GM18505 (cell line): ENCODE measurements at regions not wholly inside any gene's neighbourhood (a gene's known extent, or its start where the extent isn't known, plus 50 kb on each side); places are given as distances from the start of the nearest gene placed in this dataset.

Source experiments
- ATAC-seq: cut with Tn5 transposase; IDR thresholded peaks from one replicate; pipeline ENCODE4 v1.9.1; 2021; ENCODE audit not compliant: unreplicated experiment
- POLR2A ChIP-seq: IDR thresholded peaks from 4 replicates; pipeline ENCODE4 v1.6.1; 2011; ENCODE audit warnings: borderline replicate concordance; ENCODE audit not compliant: insufficient read depth, insufficient read length; ENCODE audit errors: extremely low read depth

DNA sequence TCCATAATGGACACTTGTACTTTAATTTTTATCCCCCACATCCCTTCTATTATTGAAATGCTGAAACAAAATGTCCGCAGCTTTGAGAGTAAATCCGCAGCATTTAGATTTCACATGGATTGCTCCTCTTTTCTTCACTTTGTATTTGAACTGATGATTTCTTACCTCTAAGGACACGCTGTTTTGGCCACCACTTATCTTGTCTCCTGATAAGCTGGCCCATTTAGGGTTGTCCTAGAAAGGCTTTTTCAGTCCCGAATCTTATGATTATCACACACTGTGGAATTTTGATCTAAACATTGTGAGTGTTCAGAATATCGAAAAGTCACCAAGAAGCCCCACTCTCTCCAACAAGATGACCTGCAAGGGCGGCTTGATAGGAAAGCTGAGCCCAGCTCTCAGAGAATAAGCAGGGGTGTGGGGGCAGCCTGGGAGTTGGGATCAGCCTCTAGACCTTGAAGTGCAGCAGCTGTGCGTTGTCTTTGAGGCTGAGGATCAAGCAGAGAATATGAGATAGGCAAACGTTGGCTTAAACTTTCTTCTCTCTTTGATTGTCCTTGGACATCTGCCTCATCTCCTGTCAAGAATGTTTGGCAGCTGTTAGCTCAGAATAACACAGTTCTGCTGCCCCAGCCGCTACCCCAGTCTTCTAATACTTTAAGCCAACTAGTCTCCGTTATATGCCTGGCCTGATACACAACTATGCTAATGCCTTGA lies 399.7 kb upstream of the NR2F2 start:
- no peak for ATAC-seq

DNA sequence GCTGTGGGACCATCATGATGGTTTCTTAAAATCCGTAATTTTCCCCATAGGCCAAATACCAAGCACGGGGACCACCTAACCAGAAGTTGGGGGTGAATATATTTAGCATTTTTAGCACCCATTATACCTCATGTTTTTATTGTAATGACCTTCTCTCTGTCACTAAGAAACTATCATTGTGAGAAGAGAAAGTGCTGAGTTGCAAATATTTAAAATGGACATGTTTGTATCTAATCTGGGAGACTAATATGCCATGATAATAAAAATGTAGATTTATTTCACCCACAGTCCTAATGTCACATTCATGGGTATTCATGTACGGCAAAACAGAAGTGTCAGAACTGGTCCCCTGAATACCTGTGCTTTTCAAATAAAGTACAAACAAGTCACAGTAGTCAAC lies 398.9 kb upstream of the NR2F2 start:
- TF ChIP-seq POLR2A = no peak
- no peak for ATAC-seq

More for the DNA sequence above, 399.7 kb upstream of the NR2F2 start:
- TF ChIP-seq POLR2A = no peak

DNA sequence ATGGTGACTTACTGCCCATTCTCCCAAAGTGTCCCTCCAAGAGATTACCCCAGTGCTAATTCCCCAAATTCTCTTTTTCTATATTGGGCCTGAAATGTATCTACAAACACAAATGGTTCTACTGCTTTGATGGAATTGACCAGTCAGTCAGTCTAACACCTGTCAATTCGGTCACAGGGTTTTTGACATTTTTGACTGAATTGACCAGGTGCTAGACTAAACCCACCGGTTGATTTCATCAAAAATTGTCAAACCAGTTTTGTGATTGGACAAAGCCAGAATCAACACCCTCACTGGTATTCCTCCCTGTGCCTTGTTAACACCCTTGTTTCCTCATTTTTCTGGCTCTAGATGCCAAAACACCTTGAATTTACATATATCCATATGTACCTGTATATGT lies 398.4 kb upstream of the NR2F2 start:
- TF ChIP-seq POLR2A = no peak
- ATAC-seq = no peak

DNA sequence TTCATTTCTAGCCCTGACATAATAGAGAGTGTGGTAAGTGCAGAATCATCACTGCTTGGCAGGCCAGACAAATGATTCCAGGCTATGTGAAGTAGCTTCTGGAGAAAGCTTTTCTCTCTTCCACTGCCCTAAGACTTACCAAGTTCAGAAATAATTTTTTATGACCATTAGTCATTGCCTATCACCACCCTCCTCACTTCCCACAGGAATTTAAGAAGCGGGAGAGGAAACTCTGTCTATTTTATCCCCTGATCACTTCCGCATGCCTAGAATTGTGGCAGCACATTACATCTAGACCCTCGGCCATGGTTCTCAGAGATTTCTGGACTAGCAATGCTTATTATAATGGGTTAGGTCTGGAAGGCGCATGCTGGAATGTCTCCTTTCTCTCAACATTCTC lies 397.8 kb upstream of the NR2F2 start:
- no peak for ATAC-seq
- TF ChIP-seq POLR2A = no peak

DNA sequence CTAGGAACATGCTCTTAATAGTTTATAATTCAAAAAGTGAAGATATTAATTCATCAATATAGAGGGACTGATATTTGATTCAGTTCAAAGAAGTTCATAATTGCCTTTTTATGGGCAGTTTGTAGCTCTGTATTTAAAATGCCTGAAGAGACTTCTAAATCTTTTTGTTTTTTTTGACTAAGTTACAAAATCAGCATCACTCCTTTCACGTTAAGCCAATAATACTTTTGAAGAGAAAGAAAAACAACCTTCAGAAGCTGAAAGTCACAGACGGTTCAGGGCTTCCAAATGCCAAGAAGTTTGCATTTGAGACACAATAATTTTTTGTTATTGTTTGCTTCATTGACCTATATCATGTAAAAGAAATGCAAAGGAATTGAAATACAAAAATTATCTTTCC lies 394.6 kb upstream of the NR2F2 start:
- TF ChIP-seq POLR2A = no peak
- ATAC-seq = no peak

DNA sequence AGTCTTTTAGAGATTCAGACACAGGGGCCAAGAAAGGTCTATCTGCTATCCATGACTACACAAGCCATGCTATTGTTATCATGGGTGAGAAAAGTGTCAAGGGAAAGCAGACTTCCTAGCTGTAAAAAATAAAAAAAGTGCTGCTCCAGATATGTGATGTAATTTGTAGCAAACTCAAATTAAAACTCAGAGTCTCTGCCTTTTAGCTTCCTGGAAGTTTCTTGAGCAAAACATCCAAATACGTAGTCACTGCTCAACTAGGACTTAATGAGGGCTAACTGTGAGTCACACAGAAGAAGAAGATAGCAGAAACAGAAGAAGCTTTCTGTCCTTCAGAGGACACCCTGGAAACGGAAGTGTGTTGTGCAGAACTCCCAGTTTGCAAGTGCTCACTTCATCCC lies 393.4 kb upstream of the NR2F2 start:
- TF ChIP-seq POLR2A = no peak
- ATAC-seq = no peak

DNA sequence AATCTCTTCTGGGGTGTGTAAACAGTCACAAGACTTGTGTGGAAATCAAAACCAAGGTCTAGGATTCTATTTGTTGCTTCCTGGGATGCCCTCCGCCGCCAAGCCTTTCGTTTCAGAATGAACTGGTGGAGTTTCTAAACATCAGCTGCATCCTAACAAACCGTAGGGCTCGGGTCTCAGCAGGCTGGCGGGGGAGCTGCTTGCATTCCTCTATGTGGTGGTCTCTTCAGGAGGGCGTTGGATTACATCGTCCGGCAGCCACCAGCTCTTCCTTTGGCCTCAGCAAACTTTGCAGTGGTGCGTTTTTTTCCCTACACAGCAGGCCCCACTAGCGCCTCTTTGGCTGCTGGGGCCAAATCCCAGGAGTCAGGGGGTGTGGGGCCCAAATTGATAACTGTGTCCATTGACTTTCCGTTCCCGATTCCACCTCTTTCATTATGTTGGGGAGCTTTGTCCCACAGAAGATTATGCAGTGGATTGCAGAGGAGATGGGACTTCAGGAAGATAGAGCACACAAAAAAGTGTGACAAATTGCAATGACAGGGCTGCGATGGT lies 390.0 kb upstream of the NR2F2 start:
- ATAC-seq = no peak
- TF ChIP-seq POLR2A = no peak

DNA sequence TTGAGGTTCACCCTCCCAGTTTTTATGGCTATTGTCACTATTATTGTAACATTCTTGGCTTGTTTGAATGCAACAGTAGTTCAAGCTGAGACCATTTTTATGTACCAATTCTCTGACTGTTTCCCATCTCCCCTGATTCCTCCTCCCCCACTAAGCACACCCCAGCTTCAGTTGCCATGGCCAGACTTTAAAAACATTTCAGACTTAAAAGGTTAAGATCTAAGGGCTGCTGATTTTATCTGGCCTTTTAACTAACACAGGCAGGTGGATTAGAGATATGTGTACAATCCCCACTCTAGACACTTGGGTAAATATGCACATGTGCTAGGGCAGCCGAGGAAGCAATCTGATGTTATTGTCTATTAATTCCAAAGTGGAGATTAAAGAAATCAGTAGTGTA lies 386.3 kb upstream of the NR2F2 start:
- TF ChIP-seq POLR2A = no peak
- no peak for ATAC-seq

DNA sequence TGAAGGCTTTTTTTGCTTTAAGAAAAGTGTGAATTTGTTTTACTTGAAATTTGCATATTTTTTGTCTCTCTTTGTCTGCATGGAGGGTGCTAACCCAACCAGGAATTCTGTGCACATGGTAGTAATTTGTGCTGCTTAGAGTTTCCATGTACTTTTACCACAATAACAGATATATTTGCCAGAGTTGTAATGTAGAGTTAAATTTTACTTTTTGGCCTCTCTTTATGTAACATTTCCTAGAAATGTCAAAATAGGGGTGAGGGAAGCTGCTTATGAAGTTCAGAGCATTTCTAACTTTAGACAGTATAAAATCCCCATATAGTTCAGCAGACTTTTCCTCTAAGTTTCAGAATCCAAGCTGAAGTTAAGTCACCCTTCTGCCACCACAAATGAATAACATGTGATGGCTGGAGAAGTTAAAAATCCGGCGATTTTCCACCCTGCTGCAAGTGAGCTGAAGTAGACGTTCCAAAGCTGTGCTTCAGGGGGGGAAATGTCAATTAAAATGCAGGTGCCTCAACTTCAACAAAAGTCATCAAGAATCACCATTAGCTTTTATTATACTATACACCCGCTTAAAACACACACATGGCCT lies 385.7 kb upstream of the NR2F2 start:
- TF ChIP-seq POLR2A = no peak
- ATAC-seq = no peak

DNA sequence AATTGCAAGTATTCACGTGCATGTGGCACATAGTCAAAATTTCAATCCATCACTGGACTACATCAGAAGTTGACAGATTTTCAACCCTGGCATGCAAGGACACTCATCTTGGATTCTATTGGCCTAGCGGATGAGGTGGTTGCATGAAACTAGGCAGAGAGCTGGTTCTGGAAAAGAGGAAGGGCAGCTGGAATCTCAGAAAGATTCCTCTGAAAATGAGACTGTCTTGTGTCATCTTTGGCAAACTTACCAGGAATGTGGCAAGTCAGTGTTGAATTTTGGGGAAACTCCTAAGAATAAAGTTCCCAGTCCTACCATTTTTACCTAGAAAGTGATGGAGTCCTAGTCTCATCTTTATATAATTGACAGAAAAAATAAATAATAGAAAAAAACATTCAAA lies 384.3 kb upstream of the NR2F2 start:
- ATAC-seq = no peak
- TF ChIP-seq POLR2A = no peak

DNA sequence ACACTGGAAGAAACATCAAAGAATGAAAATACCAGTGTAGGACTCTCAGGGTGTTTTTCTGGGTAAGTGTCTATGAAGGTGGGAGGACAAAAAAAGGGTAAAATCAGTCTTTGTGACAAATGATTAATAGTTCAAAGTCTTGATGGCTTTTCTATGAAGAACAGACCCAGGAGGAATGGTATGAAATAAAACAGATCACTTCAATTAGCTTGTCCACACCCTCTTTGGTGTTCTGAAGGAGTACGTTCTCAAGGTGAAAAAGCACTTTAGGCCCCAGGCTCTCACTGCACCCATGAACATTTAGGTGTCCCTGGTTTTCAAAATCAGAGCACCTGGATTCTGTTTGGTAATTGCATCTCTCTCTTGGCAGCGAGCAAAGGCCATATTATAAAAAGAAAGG lies 383.6 kb upstream of the NR2F2 start:
- TF ChIP-seq POLR2A = no peak
- ATAC-seq = no peak

DNA sequence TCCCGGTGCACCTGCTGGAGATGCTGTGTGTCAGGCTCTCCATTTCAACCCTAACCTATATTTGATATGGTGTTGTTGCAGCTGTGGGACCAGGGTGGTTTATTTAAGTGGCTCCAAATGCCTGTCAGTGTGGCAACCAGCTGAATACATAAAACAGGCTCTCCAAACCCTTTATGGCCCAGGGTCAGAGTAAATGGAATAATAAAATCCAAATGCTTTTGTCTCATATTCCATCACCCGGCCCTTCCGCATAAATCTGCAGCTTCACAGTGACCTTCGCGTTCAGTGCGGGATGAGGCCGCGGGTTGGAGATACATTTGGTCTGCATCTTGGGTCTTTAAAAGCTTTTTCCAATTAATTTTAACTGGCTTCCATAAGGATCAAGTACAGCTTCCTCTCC lies 382.1 kb upstream of the NR2F2 start:
- ATAC-seq = no peak
- no peak for TF ChIP-seq POLR2A

DNA sequence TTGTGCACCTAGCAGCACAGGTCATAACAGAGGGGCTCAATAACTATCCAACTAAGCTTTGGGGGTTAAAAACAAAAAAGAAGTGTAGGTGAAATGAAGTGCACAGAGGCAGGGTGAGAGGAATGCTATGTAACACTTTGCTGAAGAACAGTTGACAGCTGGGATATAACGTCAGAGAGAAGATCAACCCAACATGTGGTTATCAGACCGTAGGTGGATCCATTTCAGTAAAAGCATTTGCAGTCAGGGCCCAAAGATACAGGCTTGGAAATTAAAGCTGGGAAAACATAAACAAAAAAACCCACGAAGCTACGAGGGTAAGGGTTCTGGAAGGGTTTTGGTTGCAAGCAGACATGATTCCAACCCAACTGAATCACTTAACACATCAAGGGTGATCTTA lies 377.5 kb upstream of the NR2F2 start:
- TF ChIP-seq POLR2A = no peak
- no peak for ATAC-seq

DNA sequence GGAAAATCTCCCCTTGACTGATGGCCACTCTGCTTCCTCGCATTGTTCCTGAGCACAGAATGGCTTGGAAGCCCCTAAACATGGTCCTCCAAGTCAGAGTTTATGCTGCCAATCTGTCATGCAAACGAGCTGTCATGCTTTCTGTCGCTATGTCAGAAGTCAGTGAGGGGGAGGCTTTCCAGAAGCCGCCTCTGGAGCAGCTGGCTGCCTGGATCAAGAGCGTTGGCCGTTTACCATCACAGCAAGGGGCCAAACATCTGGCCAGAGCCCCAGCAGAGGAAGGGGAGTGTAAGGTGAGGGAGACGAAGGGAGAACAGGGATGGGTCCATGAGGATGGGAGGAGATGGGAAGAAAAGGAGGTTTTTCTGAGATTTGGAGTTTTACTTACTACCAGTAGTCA lies 372.6 kb upstream of the NR2F2 start:
- no peak for ATAC-seq

More for the DNA sequence above, 372.6 kb upstream of the NR2F2 start:
- TF ChIP-seq POLR2A = no peak
